ENCODE measurements at regions not wholly inside any gene's neighbourhood (a gene's known extent, or its start where the extent isn't known, plus 50 kb on each side); places are given as distances from the start of the nearest gene placed in this dataset.

DNA sequence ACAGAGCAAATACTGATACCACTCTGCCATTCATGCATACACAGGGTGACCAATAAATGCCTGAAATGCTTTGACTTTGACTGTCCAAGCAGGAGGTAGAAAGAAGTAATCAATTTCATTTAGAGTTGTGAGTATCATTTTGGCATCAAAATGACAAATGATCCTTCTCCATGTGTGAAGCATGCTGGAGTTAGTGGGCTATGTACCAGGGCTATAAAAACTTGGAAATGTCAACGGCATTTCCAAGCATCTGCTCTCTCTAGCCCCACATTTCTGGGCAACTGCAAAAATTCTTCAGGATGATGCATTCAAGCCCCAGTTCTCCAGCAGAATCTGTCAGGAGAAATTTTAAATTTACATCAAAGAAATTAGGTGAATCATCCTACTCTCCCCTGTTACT, 208.4 kb upstream of the PTBP2 start (continued):
- TF ChIP-seq ZNF496 (CRISPR knock-in tag; IDR thresholded peaks at IDR 0.05; ENCODE audit: insufficient replicate concordance): no peak
- TF ChIP-seq, protein P1, sequence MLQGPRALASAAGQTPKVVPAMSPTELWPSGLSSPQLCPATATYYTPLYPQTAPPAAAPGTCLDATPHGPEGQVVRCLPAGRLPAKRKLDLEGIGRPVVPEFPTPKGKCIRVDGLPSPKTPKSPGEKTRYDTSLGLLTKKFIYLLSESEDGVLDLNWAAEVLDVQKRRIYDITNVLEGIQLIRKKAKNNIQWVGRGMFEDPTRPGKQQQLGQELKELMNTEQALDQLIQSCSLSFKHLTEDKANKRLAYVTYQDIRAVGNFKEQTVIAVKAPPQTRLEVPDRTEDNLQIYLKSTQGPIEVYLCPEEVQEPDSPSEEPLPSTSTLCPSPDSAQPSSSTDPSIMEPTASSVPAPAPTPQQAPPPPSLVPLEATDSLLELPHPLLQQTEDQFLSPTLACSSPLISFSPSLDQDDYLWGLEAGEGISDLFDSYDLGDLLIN (CRISPR knock-in tag; IDR thresholded peaks at IDR 0.05; ENCODE audit: borderline replicate concordance): no peak

DNA sequence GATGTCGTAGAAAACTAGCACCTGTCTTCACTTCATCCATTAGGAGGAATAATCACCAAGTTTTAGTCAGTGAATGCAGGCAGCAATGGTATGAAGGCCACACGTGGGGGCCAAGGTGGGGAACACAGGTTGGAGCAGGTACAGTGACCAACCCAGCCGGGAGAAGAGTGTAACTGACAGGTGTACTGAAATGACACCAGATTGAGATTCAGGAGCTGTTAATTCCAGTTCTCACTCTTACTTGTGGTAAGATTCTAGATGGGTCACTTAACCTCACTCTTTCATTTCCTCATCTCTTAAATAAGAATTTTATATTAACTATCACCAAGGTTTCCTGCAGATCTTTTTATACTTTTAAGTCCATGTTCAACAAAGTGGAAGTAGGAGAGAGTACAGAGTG, 206.2 kb upstream of the PTBP2 start:
- Histone ChIP-seq H3K27me3 (ENCODE audit: control insufficient read depth in 1 of 2, insufficient read depth in 2 of 2, low read length in 2 of 2) (no peaks in the 10 kb centered on the region), H3K4me3 (replicated peaks in 1 of 3; ENCODE audit: insufficient read depth in 1 of 3, low read depth in 2 of 3, low read length in 3 of 3) (no peak overlapping the region), H4K20me1 (ENCODE audit: insufficient read depth, low read length) (no peaks in the 10 kb centered on the region), H3K79me2 (ENCODE audit: insufficient read depth, low read length) (no peaks in the 10 kb centered on the region), H3K9me3 (ENCODE audit: low read length) (no peaks in the 10 kb centered on the region), H2AFZ (ENCODE audit: low read length) (no peak overlapping the region), H3K36me3 (replicated peaks in 1 of 2; ENCODE audit: control insufficient read depth in 1 of 2, insufficient read depth in 2 of 2, low read length in 2 of 2) (no peaks in the 10 kb centered on the region), H3K9ac (ENCODE audit: insufficient read depth, low read depth, low read length) (no peak overlapping the region), H3K4me1 (ENCODE audit: insufficient read depth, low read length) (no peaks in the 10 kb centered on the region), H3K4me2 (ENCODE audit: low read depth, low read length) (no peak overlapping the region), H3K27ac (ENCODE audit: extremely low read length, insufficient read depth, low read length) (no peak overlapping the region)
- no TSS peak for BruUV-seq (replicated peaks)
- CTCF ChIA-PET (ENCODE audit: low intra/inter-chr PET ratio, low total read pairs): no interaction called here
- intact Hi-C loops (cut with micrococcal nuclease; ENCODE audit: unreplicated experiment): no loop called here
- in situ Hi-C loops (cut with HindIII; ENCODE audit: extremely low pct_ligation_motif_present, low pct_unique_long_range_greater_than_20kb): no loop called here
- ATAC-seq (no peak), DNase-seq (ENCODE audit: low spot score) (no peak), FAIRE-seq (no peak)
- 8% methylated on average over 3 of the region's 3 CpGs for WGBS (ENCODE audit: low lambda C conversion rate)
- POLR2A ChIA-PET: no interaction called here
- TF ChIP-seq ZNF569 (CRISPR knock-in tag; IDR thresholded peaks at IDR 0.05; ENCODE audit: borderline replicate concordance) (no peak), ZNF607 (CRISPR knock-in tag; IDR thresholded peaks at IDR 0.05; ENCODE audit: borderline replicate concordance) (no peak), ZNF232 (CRISPR knock-in tag; IDR thresholded peaks at IDR 0.05; ENCODE audit: borderline replicate concordance) (no peak), ZNF776 (CRISPR knock-in tag; IDR thresholded peaks at IDR 0.05) (no peak), BHLHE40 (IDR thresholded peaks at IDR 0.05; ENCODE audit: low read length) (no peak), ZNF253 (CRISPR knock-in tag; IDR thresholded peaks at IDR 0.05; ENCODE audit: borderline replicate concordance) (no peak), STAG1 (CRISPR knock-in tag; IDR thresholded peaks at IDR 0.05) (no peak), ZNF839 (CRISPR knock-in tag; IDR thresholded peaks at IDR 0.05; ENCODE audit: borderline replicate concordance) (no peak), SRSF4 (IDR thresholded peaks at IDR 0.05; ENCODE audit: low read depth, low read length, poor library complexity, severe bottlenecking) (no peak), THAP11 (CRISPR knock-in tag; IDR thresholded peaks at IDR 0.05) (no peak), GZF1 (CRISPR knock-in tag; IDR thresholded peaks at IDR 0.05) (no peak), IRF2 (CRISPR knock-in tag; IDR thresholded peaks at IDR 0.05) (no peak)
- TF ChIP-seq, protein P2, sequence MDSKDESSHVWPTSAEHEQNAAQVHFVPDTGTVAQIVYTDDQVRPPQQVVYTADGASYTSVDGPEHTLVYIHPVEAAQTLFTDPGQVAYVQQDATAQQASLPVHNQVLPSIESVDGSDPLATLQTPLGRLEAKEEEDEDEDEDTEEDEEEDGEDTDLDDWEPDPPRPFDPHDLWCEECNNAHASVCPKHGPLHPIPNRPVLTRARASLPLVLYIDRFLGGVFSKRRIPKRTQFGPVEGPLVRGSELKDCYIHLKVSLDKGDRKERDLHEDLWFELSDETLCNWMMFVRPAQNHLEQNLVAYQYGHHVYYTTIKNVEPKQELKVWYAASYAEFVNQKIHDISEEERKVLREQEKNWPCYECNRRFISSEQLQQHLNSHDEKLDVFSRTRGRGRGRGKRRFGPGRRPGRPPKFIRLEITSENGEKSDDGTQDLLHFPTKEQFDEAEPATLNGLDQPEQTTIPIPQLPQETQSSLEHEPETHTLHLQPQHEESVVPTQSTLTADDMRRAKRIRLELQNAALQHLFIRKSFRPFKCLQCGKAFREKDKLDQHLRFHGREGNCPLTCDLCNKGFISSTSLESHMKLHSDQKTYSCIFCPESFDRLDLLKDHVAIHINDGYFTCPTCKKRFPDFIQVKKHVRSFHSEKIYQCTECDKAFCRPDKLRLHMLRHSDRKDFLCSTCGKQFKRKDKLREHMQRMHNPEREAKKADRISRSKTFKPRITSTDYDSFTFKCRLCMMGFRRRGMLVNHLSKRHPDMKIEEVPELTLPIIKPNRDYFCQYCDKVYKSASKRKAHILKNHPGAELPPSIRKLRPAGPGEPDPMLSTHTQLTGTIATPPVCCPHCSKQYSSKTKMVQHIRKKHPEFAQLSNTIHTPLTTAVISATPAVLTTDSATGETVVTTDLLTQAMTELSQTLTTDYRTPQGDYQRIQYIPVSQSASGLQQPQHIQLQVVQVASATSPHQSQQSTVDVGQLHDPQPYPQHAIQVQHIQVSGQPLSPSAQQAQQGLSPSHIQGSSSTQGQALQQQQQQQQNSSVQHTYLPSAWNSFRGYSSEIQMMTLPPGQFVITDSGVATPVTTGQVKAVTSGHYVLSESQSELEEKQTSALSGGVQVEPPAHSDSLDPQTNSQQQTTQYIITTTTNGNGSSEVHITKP (CRISPR knock-in tag; IDR thresholded peaks at IDR 0.05; ENCODE audit: low read depth): no peak
- TF ChIP-seq, protein P3, sequence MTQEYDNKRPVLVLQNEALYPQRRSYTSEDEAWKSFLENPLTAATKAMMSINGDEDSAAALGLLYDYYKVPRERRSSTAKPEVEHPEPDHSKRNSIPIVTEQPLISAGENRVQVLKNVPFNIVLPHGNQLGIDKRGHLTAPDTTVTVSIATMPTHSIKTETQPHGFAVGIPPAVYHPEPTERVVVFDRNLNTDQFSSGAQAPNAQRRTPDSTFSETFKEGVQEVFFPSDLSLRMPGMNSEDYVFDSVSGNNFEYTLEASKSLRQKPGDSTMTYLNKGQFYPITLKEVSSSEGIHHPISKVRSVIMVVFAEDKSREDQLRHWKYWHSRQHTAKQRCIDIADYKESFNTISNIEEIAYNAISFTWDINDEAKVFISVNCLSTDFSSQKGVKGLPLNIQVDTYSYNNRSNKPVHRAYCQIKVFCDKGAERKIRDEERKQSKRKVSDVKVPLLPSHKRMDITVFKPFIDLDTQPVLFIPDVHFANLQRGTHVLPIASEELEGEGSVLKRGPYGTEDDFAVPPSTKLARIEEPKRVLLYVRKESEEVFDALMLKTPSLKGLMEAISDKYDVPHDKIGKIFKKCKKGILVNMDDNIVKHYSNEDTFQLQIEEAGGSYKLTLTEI (CRISPR knock-in tag; conservative IDR thresholded peaks at IDR 0.05): no peak
- TF ChIP-seq, protein P4, sequence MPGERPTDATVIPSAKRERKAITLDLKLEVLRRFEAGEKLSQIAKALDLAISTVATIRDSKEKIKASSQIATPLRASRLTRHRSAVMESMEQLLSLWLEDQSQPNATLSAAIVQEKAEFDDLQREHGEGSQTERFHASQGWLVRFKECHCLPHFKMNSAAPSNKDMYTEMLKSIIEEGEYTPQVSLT (CRISPR knock-in tag; IDR thresholded peaks at IDR 0.05; ENCODE audit: borderline replicate concordance, low read depth): no peak
